Spleen (tissue), 11 donors: ENCODE measurements at regions not wholly inside any gene's neighbourhood (a gene's known extent, or its start where the extent isn't known, plus 50 kb on each side); places are given as distances from the start of the nearest gene placed in this dataset.

Experiments
- DNase-seq: peaks from one replicate; pipeline ENCODE4 v3.0.0-alpha.2; 2020
- H3K27ac ChIP-seq, 8 donors: fragments of 200-600 bp; sonication (generic) in 7 of 8; 1 replicate in 4 of 8; 2 replicates in 4 of 8; pipeline versions ENCODE4 v1.5.0 to v1.8.0; 2016 to 2021; ENCODE audit warnings: inconsistent platforms in 4 of 8, mild to moderate bottlenecking in 4 of 8, moderate library complexity in 1 of 8
- H3K27me3 ChIP-seq, 7 donors: fragments of 200-600 bp; sonication (generic) in 6 of 7; replicated peaks in 1 of 7; 1 replicate in 4 of 7; 2 replicates in 3 of 7; pipeline versions ENCODE4 v1.5.0 to v1.8.0; 2016 to 2021; ENCODE audit warnings: inconsistent platforms in 3 of 7, mild to moderate bottlenecking in 1 of 7
- H3K36me3 ChIP-seq, 6 donors: fragments of 200-600 bp; sonication (generic) in 5 of 6; 1 replicate in 4 of 6; 2 replicates in 2 of 6; pipeline versions ENCODE4 v1.5.0 to v1.8.0; 2016 to 2021; ENCODE audit warnings: inconsistent platforms in 2 of 6
- H3K4me1 ChIP-seq, 6 donors: fragments of 200-600 bp; sonication (generic) in 5 of 6; 1 replicate in 3 of 6; 2 replicates in 3 of 6; pipeline versions ENCODE4 v1.5.0 to v1.8.0; 2016 to 2021; ENCODE audit warnings: inconsistent platforms in 3 of 6
- H3K4me3 ChIP-seq, 8 donors: fragments of 200-600 bp; sonication (generic) in 7 of 8; 1 replicate in 4 of 8; 2 replicates in 4 of 8; pipeline versions ENCODE4 v1.5.0 to v1.8.0; 2016 to 2021; ENCODE audit warnings: inconsistent platforms in 4 of 8, mild to moderate bottlenecking in 4 of 8, moderate library complexity in 2 of 8
- H3K9me3 ChIP-seq, 8 donors: fragments of 200-600 bp; sonication (generic) in 7 of 8; 1 replicate in 4 of 8; 2 replicates in 4 of 8; pipeline versions ENCODE4 v1.5.0 to v1.8.0; 2016 to 2021; ENCODE audit warnings: inconsistent platforms in 4 of 8
- CTCF ChIP-seq, 11 experiments: fragments of 200-600 bp in 7 of 11; fragments of 450-650 bp in 4 of 11; sonication (generic) in 4 of 11; IDR thresholded peaks in 8 of 11; conservative IDR thresholded peaks in 3 of 11; 1 replicate in 7 of 11; 2 replicates in 4 of 11; pipeline versions ENCODE4 v1.4.0 to v1.8.0; 2016 to 2021; ENCODE audit warnings: antibody characterized with exemption in 11 of 11, inconsistent platforms in 4 of 11, mild to moderate bottlenecking in 1 of 11
- POLR2A ChIP-seq, 3 donors: fragments of 450-650 bp; IDR thresholded peaks; one replicate each; pipeline ENCODE4 v1.5.1; 2017; ENCODE audit warnings: antibody characterized with exemption in 3 of 3, mild to moderate bottlenecking in 1 of 3
- POLR2AphosphoS5 ChIP-seq, 3 donors: sonication (generic); formaldehyde crosslinking; IDR thresholded peaks; one replicate each; pipeline ENCODE4 v1.5.1; 2017; ENCODE audit warnings: antibody characterized with exemption in 3 of 3
- WGBS, 5 donors: extraction: QIAGEN DNeasy Blood & Tissue Kit in 3 of 5; methylation state at CpG; one replicate each; pipeline versions ENCODE4 v1.1.5 to v1.1.7; 2013 to 2018; 5-methylcytosine and 5-hydroxymethylcytosine counted together
- intact Hi-C: fragments of 100-400 bp; cut with DNase I; formaldehyde crosslinking; loops from one replicate; pipeline ENCODE4 v1.15.0; 2023; ENCODE audit warnings: low total_unique reads
- donor health status: healthy with polysubstance abuse.
- donor health status: DM: no; HTN: no; CAD: no; lungs with moderate emphysema.
- donor health status: DM: no; HTN: no; CAD: no.
- donor health status: Bipolar disorder and iron deficiency.
- donor health status: healthy.
- donor health status: DM: no; HTN: no; CAD: no.
- donor health status: DM: yes; HTN: yes; CAD: no.

DNA sequence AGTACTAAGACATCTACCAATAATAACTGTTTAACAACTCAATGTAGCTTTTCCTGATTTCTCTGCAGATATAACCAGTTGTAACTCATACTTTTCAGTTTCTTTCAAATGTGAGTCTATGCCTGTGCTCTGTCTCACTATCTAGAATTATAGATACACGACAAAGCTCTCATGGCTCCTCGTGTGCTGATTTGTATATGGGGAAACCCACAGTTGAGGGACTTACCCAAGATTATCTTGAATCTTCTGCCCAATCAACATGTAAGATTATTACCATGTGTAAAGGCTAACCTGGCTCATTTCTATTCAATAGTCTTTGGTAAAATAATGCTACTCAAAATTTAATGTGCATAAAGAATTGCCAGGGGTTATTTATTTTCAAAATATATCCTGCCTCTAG, 554.4 kb downstream of the FBXO15 start:
- Histone ChIP-seq H3K4me3 (no peak overlapping the region), H3K9me3 (no peaks in the 10 kb centered on the region), H3K27me3 (no peaks in the 10 kb centered on the region), H3K4me1 (no peaks in the 10 kb centered on the region), H3K27ac (no peak overlapping the region), H3K36me3 (no peaks in the 10 kb centered on the region)
- DNase-seq: no peak
- intact Hi-C loops: no loop called here
- 71 to 78% (median 76%) methylated on average over 2 of the region's 2 CpGs for WGBS, 5 donors
- TF ChIP-seq CTCF (IDR thresholded peaks at IDR 0.05 in 8 of 11, conservative IDR thresholded peaks at IDR 0.05 in 3 of 11) (no peak), POLR2A (IDR thresholded peaks at IDR 0.05) (no peak), POLR2AphosphoS5 (IDR thresholded peaks at IDR 0.05) (no peak)

DNA sequence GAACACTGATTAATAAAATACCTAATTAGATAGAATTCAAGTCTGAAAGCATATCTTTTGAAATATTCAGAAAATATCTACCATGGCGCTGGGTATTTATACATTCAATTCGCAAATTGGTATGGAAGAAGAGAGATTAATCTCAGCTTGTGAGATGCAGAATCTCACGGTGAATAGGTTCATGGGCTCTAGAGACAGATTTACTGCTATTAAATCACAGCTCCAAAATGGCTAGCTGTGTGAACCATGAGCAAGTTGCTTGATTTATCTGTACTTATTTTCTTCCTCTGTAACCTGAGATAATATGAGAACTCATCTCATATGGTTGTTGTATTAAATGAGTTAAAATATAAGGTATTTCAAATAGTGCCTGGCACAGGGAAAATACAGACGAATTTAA, 556.7 kb downstream of the FBXO15 start:
- Histone ChIP-seq H3K9me3 (no peaks in the 10 kb centered on the region), H3K27me3 (no peaks in the 10 kb centered on the region), H3K27ac (no peak overlapping the region), H3K4me3 (no peak overlapping the region), H3K36me3 (no peaks in the 10 kb centered on the region), H3K4me1 (no peaks in the 10 kb centered on the region)
- DNase-seq: no peak
- TF ChIP-seq CTCF (IDR thresholded peaks at IDR 0.05 in 8 of 11, conservative IDR thresholded peaks at IDR 0.05 in 3 of 11) (no peak), POLR2AphosphoS5 (IDR thresholded peaks at IDR 0.05) (no peak), POLR2A (IDR thresholded peaks at IDR 0.05) (no peak)
- intact Hi-C loops: no loop called here
- WGBS, 5 donors: 86 to 97% (median 91%) methylated on average over 4 of the region's 4 CpGs

DNA sequence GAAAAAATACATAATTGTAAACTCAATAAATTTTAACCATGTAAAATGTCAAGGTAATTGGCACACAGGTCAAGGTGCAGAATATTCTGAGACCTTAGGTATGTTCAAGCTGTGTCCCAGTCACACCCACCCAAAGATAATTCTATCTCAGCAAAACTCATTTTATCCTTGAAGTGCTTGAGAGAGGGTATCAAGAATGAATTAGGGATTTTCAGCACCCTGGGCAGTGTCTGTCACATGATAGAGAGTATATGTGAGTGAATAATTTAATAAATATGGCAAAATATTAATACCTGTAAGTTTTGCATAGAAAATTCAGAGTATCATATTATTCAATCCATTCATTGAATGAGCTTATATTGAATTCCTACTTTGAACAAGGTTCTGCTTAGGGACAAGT, 567.9 kb downstream of the FBXO15 start:
- no peak for TF ChIP-seq CTCF (IDR thresholded peaks at IDR 0.05 in 8 of 11, conservative IDR thresholded peaks at IDR 0.05 in 3 of 11)
- no peak for TF ChIP-seq POLR2A (IDR thresholded peaks at IDR 0.05)
- TF ChIP-seq POLR2AphosphoS5 (IDR thresholded peaks at IDR 0.05): no peak
- intact Hi-C loops: no loop called here
- Histone ChIP-seq H3K27me3 (no peaks in the 10 kb centered on the region), H3K4me3 (no peak overlapping the region), H3K36me3 (no peaks in the 10 kb centered on the region), H3K27ac (no peak overlapping the region), H3K9me3 (no peaks in the 10 kb centered on the region), H3K4me1 (no peaks in the 10 kb centered on the region)
- no peak for DNase-seq

DNA sequence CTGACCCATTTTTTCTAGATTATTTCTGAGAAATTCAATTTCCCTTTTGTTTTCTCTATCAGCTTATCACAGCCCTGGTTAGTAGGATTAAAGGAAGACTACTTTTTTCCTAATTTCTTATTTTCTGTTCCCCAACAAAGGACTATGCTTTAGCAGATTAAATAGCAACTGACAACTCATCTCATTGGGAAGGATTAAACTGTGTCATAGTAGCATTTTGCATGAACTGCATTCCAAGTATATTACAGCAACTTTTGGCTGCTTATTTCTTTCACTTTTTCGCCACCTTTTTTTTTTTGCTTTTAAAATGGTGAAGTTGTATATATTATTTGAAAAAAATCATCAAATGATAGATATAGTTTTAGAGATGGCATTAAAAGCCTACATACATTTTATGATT, 570.3 kb downstream of the FBXO15 start:
- H3K9me3 ChIP-seq: no peaks in the 10 kb centered on the region
- WGBS, 5 donors: 67 to 82% (median 80%) methylated on average over 1 of the region's 1 CpG
- no peaks in the 10 kb centered on the region for H3K4me1 ChIP-seq
- H3K4me3 ChIP-seq: no peak overlapping the region
- H3K27me3 ChIP-seq: no peaks in the 10 kb centered on the region
- no peaks in the 10 kb centered on the region for H3K36me3 ChIP-seq
- DNase-seq: no peak
- TF ChIP-seq CTCF (IDR thresholded peaks at IDR 0.05 in 8 of 11, conservative IDR thresholded peaks at IDR 0.05 in 3 of 11) (no peak), POLR2AphosphoS5 (IDR thresholded peaks at IDR 0.05) (no peak), POLR2A (IDR thresholded peaks at IDR 0.05) (no peak)
- intact Hi-C loops: no loop called here
- H3K27ac ChIP-seq: no peak overlapping the region
